Loucy (cell line): ENCODE measurements at regions not wholly inside any gene's neighbourhood (a gene's known extent, or its start where the extent isn't known, plus 50 kb on each side); places are given as distances from the start of the nearest gene placed in this dataset.

Source experiments
- H2AFZ ChIP-seq: fragments of 200-600 bp; sonication (generic); 2 replicates; pipeline ENCODE4 v1.6.0; 2016; ENCODE audit warnings: antibody characterized with exemption, mild to moderate bottlenecking, low read length, moderate library complexity
- H3F3A ChIP-seq: fragments of 200-600 bp; 2 replicates; pipeline ENCODE4 v1.6.0; 2016; ENCODE audit warnings: antibody characterized with exemption, low read depth, mild to moderate bottlenecking
- H3K27me3 ChIP-seq: fragments of 200-600 bp; sonication (generic); 2 replicates; pipeline ENCODE4 v1.6.1; 2014; ENCODE audit warnings: low read length, mild to moderate bottlenecking; ENCODE audit not compliant: insufficient read depth, poor library complexity, severe bottlenecking
- H3K36me3 ChIP-seq: fragments of 200-600 bp; sonication (generic); 2 replicates; pipeline ENCODE4 v1.6.1; 2016; ENCODE audit warnings: low read length; ENCODE audit not compliant: insufficient read depth
- H3K4me1 ChIP-seq: fragments of 200-600 bp; sonication (generic); 2 replicates; pipeline ENCODE4 v1.5.1; 2014; ENCODE audit warnings: low read length, mild to moderate bottlenecking; ENCODE audit not compliant: insufficient read depth, poor library complexity, severe bottlenecking
- H3K4me2 ChIP-seq: fragments of 200-600 bp; sonication (generic); 2 replicates; pipeline ENCODE4 v1.6.0; 2014; ENCODE audit warnings: antibody characterized with exemption, low read length, low read depth, mild to moderate bottlenecking; ENCODE audit not compliant: poor library complexity, severe bottlenecking
- H3K4me3 ChIP-seq: fragments of 200-600 bp; sonication (generic); 2 replicates; pipeline ENCODE4 v1.5.1; 2014; ENCODE audit warnings: low read length, mild to moderate bottlenecking, mixed read lengths; ENCODE audit not compliant: poor library complexity, severe bottlenecking
- H3K79me2 ChIP-seq: fragments of 200-600 bp; sonication (generic); 2 replicates; pipeline ENCODE4 v1.6.1; 2014; ENCODE audit warnings: low read length; ENCODE audit not compliant: insufficient read depth
- H3K9ac ChIP-seq: fragments of 200-600 bp; sonication (generic); 2 replicates; pipeline ENCODE4 v1.6.0; 2014; ENCODE audit warnings: mild to moderate bottlenecking, low read depth, low read length, moderate library complexity; ENCODE audit not compliant: poor library complexity, severe bottlenecking
- H3K9me2 ChIP-seq: fragments of 200-600 bp; sonication (generic); replicated peaks from 2 replicates; pipeline ENCODE4 v1.6.1; 2016; ENCODE audit warnings: low read depth, low read length, mixed read lengths
- H3K9me3 ChIP-seq: fragments of 200-600 bp; sonication (generic); 2 replicates; pipeline ENCODE4 v1.6.1; 2014; ENCODE audit warnings: mild to moderate bottlenecking, antibody characterized with exemption, low read length, low read depth; ENCODE audit not compliant: insufficient read depth
- H4K20me1 ChIP-seq: fragments of 200-600 bp; sonication (generic); 2 replicates; pipeline ENCODE4 v1.6.0; 2014; ENCODE audit warnings: antibody characterized with exemption, low read length, mild to moderate bottlenecking; ENCODE audit not compliant: insufficient read depth, poor library complexity, severe bottlenecking
- CTCF ChIP-seq: fragments of 200-600 bp; sonication (generic); conservative IDR thresholded peaks from 2 replicates; pipeline ENCODE4 v1.5.1; 2014; ENCODE audit warnings: mild to moderate bottlenecking, antibody characterized with exemption, low read length
- EZH2phosphoT487 ChIP-seq: fragments of 200-600 bp; IDR thresholded peaks from 2 replicates; pipeline ENCODE4 v1.6.1; 2018; ENCODE audit warnings: antibody characterized with exemption, mild to moderate bottlenecking, moderate library complexity, borderline replicate concordance

- TF ChIP-seq CTCF, result no peak
- no peak for TF ChIP-seq EZH2phosphoT487
- Histone ChIP-seq H3K9me3 (no peaks in the 10 kb centered on the region), H3K27me3 (no peaks in the 10 kb centered on the region), H3F3A (no peaks in the 10 kb centered on the region), H4K20me1 (no peaks in the 10 kb centered on the region), H3K9me2 (no peaks in the 10 kb centered on the region), H2AFZ (no peak overlapping the region), H3K9ac (no peak overlapping the region), H3K4me2 (no peak overlapping the region), H3K36me3 (no peaks in the 10 kb centered on the region), H3K4me1 (no peaks in the 10 kb centered on the region), H3K79me2 (no peaks in the 10 kb centered on the region), H3K4me3 (no peak overlapping the region)
Measured at GRCh38 chr3:176526942-176527341, 670.3 kb downstream of the TBL1XR1 start.

GRCh38 chr3:176526225-176526624, 671.1 kb downstream of the TBL1XR1 start:
- Histone ChIP-seq H3F3A (no peaks in the 10 kb centered on the region), H3K27me3 (no peaks in the 10 kb centered on the region), H3K4me3 (no peak overlapping the region), H4K20me1 (no peaks in the 10 kb centered on the region), H3K9me3 (no peaks in the 10 kb centered on the region), H2AFZ (no peak overlapping the region), H3K4me1 (no peaks in the 10 kb centered on the region), H3K9me2 (no peaks in the 10 kb centered on the region), H3K4me2 (no peak overlapping the region), H3K79me2 (no peaks in the 10 kb centered on the region), H3K9ac (no peak overlapping the region), H3K36me3 (no peaks in the 10 kb centered on the region)
- TF ChIP-seq CTCF (no peak), EZH2phosphoT487 (no peak)

- Histone ChIP-seq H3K4me3 (no peak overlapping the region), H3K27me3 (no peaks in the 10 kb centered on the region), H3K9me3 (no peaks in the 10 kb centered on the region), H3K9ac (no peak overlapping the region), H3F3A (no peaks in the 10 kb centered on the region), H2AFZ (no peak overlapping the region), H3K4me2 (no peak overlapping the region), H3K9me2 (no peaks in the 10 kb centered on the region), H3K4me1 (no peaks in the 10 kb centered on the region), H4K20me1 (no peaks in the 10 kb centered on the region), H3K36me3 (no peaks in the 10 kb centered on the region), H3K79me2 (no peaks in the 10 kb centered on the region)
- TF ChIP-seq EZH2phosphoT487 (no peak), CTCF (no peak)
Measured at GRCh38 chr3:176523114-176523513, 674.2 kb downstream of the TBL1XR1 start.
